ENCODE measurements at regions not wholly inside any gene's neighbourhood (a gene's known extent, or its start where the extent isn't known, plus 50 kb on each side); places are given as distances from the start of the nearest gene placed in this dataset.

GRCh38 chr7:67760971-67761370, 764.3 kb downstream of the TYW1 start:
- DNase-seq (ENCODE audit: low spot score in 2 of 2), result no peak
- intact Hi-C loops (cut with DNase I), result no loop called here
- H3K4me3 ChIP-seq, result no peak overlapping the region
- TF ChIP-seq CTCF (IDR thresholded peaks at IDR 0.05), result no peak
- no peaks in the 10 kb centered on the region for H3K9me3 ChIP-seq
- no peaks in the 10 kb centered on the region for H3K4me1 ChIP-seq
- no peak overlapping the region for H3K27ac ChIP-seq
- no peaks in the 10 kb centered on the region for H3K36me3 ChIP-seq
- no peaks in the 10 kb centered on the region for H3K27me3 ChIP-seq

GRCh38 chr7:67762516-67762915, 765.9 kb downstream of the TYW1 start:
- no peaks in the 10 kb centered on the region for H3K9me3 ChIP-seq
- H3K27ac ChIP-seq, result no peak overlapping the region
- no peak for DNase-seq (ENCODE audit: low spot score in 2 of 2)
- no peak overlapping the region for H3K4me3 ChIP-seq
- no peaks in the 10 kb centered on the region for H3K27me3 ChIP-seq
- TF ChIP-seq CTCF (IDR thresholded peaks at IDR 0.05), result no peak
- H3K36me3 ChIP-seq, result no peaks in the 10 kb centered on the region
- no peaks in the 10 kb centered on the region for H3K4me1 ChIP-seq
- intact Hi-C loops (cut with DNase I), result no loop called here

- DNase-seq (ENCODE audit: low spot score in 2 of 2), result no peak
- TF ChIP-seq CTCF (IDR thresholded peaks at IDR 0.05), result no peak
- Histone ChIP-seq H3K27me3 (no peaks in the 10 kb centered on the region), H3K4me3 (no peak overlapping the region), H3K9me3 (no peaks in the 10 kb centered on the region), H3K27ac (no peak overlapping the region), H3K36me3 (no peaks in the 10 kb centered on the region), H3K4me1 (no peaks in the 10 kb centered on the region)
- intact Hi-C loops (cut with DNase I), result no loop called here
Measured at GRCh38 chr7:67764289-67764688, 767.7 kb downstream of the TYW1 start.

DNA sequence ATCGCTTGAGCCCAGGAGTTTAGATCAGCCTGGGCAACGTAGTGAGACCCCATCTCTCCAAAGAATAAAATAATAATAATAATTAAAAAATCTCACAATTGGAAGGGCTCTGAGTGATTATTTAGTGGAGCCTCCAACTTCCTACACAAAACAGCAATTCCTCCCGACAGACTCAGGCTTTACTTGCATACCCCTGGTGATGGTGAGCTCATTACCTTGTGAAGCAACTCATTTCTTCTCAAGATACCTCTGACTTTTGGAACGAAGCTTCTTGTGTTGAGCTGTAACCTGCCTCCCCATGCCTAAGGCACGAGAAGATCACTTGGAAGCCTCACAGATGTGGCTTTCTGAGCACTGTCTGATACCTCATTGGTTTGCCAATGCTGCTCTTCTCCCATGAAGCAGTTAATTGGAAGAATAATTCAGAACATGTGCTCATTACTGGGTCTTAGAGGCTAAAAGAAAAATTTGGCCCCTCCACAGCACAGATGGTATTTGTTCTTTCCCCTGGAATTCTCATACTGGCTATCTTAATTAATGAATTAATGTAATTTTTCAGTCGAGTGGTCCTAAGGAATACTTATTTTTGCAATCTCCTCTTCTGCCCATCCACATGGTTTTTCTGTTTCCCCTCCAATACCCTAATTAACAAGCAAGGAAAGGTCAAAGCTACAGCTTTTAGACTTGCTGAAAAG, 769.0 kb downstream of the TYW1 start:
- intact Hi-C loops (cut with DNase I), result no loop called here
- H3K36me3 ChIP-seq, result no peaks in the 10 kb centered on the region
- no peaks in the 10 kb centered on the region for H3K4me1 ChIP-seq
- no peaks in the 10 kb centered on the region for H3K9me3 ChIP-seq
- no peak for DNase-seq (ENCODE audit: low spot score in 2 of 2)
- no peaks in the 10 kb centered on the region for H3K27me3 ChIP-seq
- TF ChIP-seq CTCF (IDR thresholded peaks at IDR 0.05), result no peak
- no peak overlapping the region for H3K27ac ChIP-seq
- no peak overlapping the region for H3K4me3 ChIP-seq

- Histone ChIP-seq H3K27ac (no peak overlapping the region), H3K4me3 (no peak overlapping the region), H3K36me3 (no peaks in the 10 kb centered on the region), H3K27me3 (no peaks in the 10 kb centered on the region), H3K9me3 (no peaks in the 10 kb centered on the region), H3K4me1 (no peaks in the 10 kb centered on the region)
- intact Hi-C loops (cut with DNase I), result no loop called here
- TF ChIP-seq CTCF (IDR thresholded peaks at IDR 0.05), result no peak
- no peak for DNase-seq (ENCODE audit: low spot score in 2 of 2)
Measured at GRCh38 chr7:67766906-67767410, 770.3 kb downstream of the TYW1 start.
